Fibroblast of lung (primary cell): ENCODE measurements at regions not wholly inside any gene's neighbourhood (a gene's known extent, or its start where the extent isn't known, plus 50 kb on each side); places are given as distances from the start of the nearest gene placed in this dataset.

Experiments used
- DNase-seq, 2 donors: peaks; one replicate each; pipeline versions ENCODE4 v3.0.0 to v3.0.0-alpha.2; 2010; ENCODE audit warnings: low read depth in 2 of 2
- H2AFZ ChIP-seq: 2 replicates; pipeline ENCODE4 v1.5.1; 2012; ENCODE audit warnings: low read length, control low read depth, inconsistent platforms
- H3K27ac ChIP-seq: 2 replicates; pipeline ENCODE4 v1.5.1; 2011; ENCODE audit warnings: low read length, control low read depth; ENCODE audit not compliant: insufficient read depth
- H3K27me3 ChIP-seq: 2 replicates; pipeline ENCODE4 v1.5.1; 2011; ENCODE audit warnings: mild to moderate bottlenecking, low read length; ENCODE audit not compliant: control insufficient read depth, insufficient read depth
- H3K36me3 ChIP-seq: 2 replicates; pipeline ENCODE4 v1.5.1; 2011; ENCODE audit warnings: low read length; ENCODE audit not compliant: control insufficient read depth, insufficient read depth
- H3K4me1 ChIP-seq: 2 replicates; pipeline ENCODE4 v1.5.1; 2011; ENCODE audit warnings: low read length; ENCODE audit not compliant: control insufficient read depth, insufficient read depth; ENCODE audit errors: extremely low read depth
- H3K4me2 ChIP-seq: 2 replicates; pipeline ENCODE4 v1.5.1; 2011; ENCODE audit warnings: low read length, control low read depth; ENCODE audit not compliant: insufficient read depth; ENCODE audit errors: extremely low read depth
- H3K4me3 ChIP-seq, 4 experiments: fragments of 200-600 bp in 1 of 4; sonication (generic) in 1 of 4; replicated peaks in 1 of 4; 2 replicates each; pipeline ENCODE4 v1.5.1; 2011 to 2016; ENCODE audit warnings: low read length in 4 of 4, low read depth in 3 of 4, mild to moderate bottlenecking in 3 of 4, control low read depth in 2 of 4, inconsistent platforms in 1 of 4, mixed read lengths in 1 of 4; ENCODE audit not compliant: insufficient read depth in 1 of 4; ENCODE audit errors: control extremely low read depth in 1 of 4
- H3K79me2 ChIP-seq: 2 replicates; pipeline ENCODE4 v1.5.1; 2012; ENCODE audit warnings: mild to moderate bottlenecking, low read length, inconsistent platforms; ENCODE audit not compliant: control insufficient read depth, insufficient read depth
- H3K9ac ChIP-seq: 2 replicates; pipeline ENCODE4 v1.5.1; 2011; ENCODE audit warnings: mild to moderate bottlenecking, low read length, control low read depth; ENCODE audit not compliant: insufficient read depth
- H3K9me3 ChIP-seq: 2 replicates; pipeline ENCODE4 v1.5.1; 2012; ENCODE audit warnings: low read depth, low read length; ENCODE audit not compliant: control insufficient read depth, insufficient read depth
- H4K20me1 ChIP-seq: 2 replicates; pipeline ENCODE4 v1.5.1; 2011; ENCODE audit warnings: low read length; ENCODE audit not compliant: control insufficient read depth, insufficient read depth; ENCODE audit errors: extremely low read depth
- CTCF ChIP-seq, 2 donors: IDR thresholded peaks in 1 of 2; conservative IDR thresholded peaks in 1 of 2; 1 replicate in 1 of 2; 2 replicates in 1 of 2; pipeline ENCODE4 v1.5.1; 2011 to 2012; ENCODE audit warnings: low read length in 2 of 2, control low read depth in 1 of 2, inconsistent platforms in 1 of 2, low read depth in 1 of 2, mild to moderate bottlenecking in 1 of 2
- EZH2 ChIP-seq: IDR thresholded peaks from 2 replicates; pipeline ENCODE4 v1.5.1; 2012; ENCODE audit warnings: low read length, control low read depth, mild to moderate bottlenecking; ENCODE audit errors: missing control alignments

DNA sequence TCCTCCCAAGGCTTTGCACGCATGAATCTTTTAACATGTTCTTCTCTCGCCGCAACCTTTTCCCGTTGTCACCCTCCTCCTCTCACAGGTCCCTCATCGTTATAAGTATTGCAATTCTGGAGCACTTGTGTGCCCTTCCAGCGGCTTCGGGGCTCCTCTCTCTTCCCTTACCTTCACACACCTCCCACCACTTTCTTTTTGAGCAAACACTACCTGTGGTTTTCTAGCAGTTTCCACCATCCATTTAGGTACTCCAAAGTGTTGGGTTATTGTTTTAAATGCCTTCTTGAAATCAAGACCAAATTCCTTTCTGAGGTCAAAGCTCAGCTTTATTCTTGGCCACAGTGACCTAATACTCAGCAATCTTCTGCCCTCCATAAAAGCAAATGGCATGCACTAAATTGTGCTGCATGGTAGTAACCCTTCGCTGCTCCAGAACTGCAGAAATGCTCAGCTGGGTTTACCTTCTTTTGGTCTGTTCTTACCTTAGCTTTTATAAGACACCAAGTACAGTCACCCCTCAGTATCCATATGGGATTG, 472.4 kb downstream of the SETD4 start:
- Histone ChIP-seq H3K36me3 (no peaks in the 10 kb centered on the region), H3K79me2 (no peaks in the 10 kb centered on the region), H3K4me2 (no peak overlapping the region), H3K9me3 (no peaks in the 10 kb centered on the region), H3K27ac (no peak overlapping the region), H3K27me3 (no peaks in the 10 kb centered on the region), H3K9ac (no peak overlapping the region), H3K4me3 (no peak overlapping the region), H4K20me1 (no peaks in the 10 kb centered on the region), H2AFZ (no peak overlapping the region), H3K4me1 (no peaks in the 10 kb centered on the region)
- DNase-seq = no peak
- TF ChIP-seq EZH2 = no peak
- TF ChIP-seq CTCF (conservative IDR thresholded peaks at IDR 0.05 in 1 of 2, IDR thresholded peaks at IDR 0.05 in 1 of 2; ENCODE audit: low read depth in 1 of 2, low read length in 2 of 2) = no peak

GRCh38 chr21:35586305-35586704, 474.0 kb downstream of the SETD4 start:
- no peak overlapping the region for H2AFZ ChIP-seq
- no peak overlapping the region for H3K4me2 ChIP-seq
- H3K27ac ChIP-seq = no peak overlapping the region
- H3K9me3 ChIP-seq = no peaks in the 10 kb centered on the region
- H3K36me3 ChIP-seq = no peaks in the 10 kb centered on the region
- no peak overlapping the region for H3K9ac ChIP-seq
- no peaks in the 10 kb centered on the region for H4K20me1 ChIP-seq
- no peaks in the 10 kb centered on the region for H3K27me3 ChIP-seq
- H3K4me1 ChIP-seq = peaks cover 5% of the 10 kb centered on the region
- no peak overlapping the region for H3K4me3 ChIP-seq
- no peak for DNase-seq
- TF ChIP-seq CTCF (conservative IDR thresholded peaks at IDR 0.05 in 1 of 2, IDR thresholded peaks at IDR 0.05 in 1 of 2; ENCODE audit: low read depth in 1 of 2, low read length in 2 of 2) = no peak
- TF ChIP-seq EZH2 = no peak
- no peaks in the 10 kb centered on the region for H3K79me2 ChIP-seq

DNA sequence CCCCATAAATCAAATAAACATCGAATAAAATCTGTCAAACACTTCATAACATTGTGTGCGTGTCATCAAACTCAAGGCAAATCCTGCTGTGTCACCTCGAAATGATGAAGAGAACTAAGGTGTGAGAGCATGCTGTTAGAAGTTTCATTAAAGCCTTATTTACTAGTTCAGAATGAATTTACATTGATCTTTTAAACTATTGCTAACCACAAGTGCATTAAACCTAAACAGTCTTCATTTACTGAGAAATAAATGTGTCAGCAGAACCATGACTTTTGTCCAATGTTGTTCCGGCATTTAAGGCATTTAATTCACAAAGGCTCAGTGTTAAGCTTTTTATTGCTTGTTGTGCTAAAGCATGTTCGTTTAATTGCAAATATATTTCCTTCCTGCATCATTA, 474.4 kb downstream of the SETD4 start:
- TF ChIP-seq EZH2 (no peak), CTCF (conservative IDR thresholded peaks at IDR 0.05 in 1 of 2, IDR thresholded peaks at IDR 0.05 in 1 of 2; ENCODE audit: low read depth in 1 of 2, low read length in 2 of 2) (no peak)
- no peak for DNase-seq
- no peak overlapping the region for H3K4me2 ChIP-seq
- no peaks in the 10 kb centered on the region for H3K27me3 ChIP-seq
- no peaks in the 10 kb centered on the region for H4K20me1 ChIP-seq
- no peak overlapping the region for H3K27ac ChIP-seq
- H3K79me2 ChIP-seq = no peaks in the 10 kb centered on the region
- no peak overlapping the region for H3K9ac ChIP-seq
- H3K36me3 ChIP-seq = no peaks in the 10 kb centered on the region
- peaks cover 5% of the 10 kb centered on the region for H3K4me1 ChIP-seq
- no peaks in the 10 kb centered on the region for H3K9me3 ChIP-seq
- H3K4me3 ChIP-seq = no peak overlapping the region
- H2AFZ ChIP-seq = no peak overlapping the region
